ENCODE measurements at regions not wholly inside any gene's neighbourhood (a gene's known extent, or its start where the extent isn't known, plus 50 kb on each side); places are given as distances from the start of the nearest gene placed in this dataset.

DNA sequence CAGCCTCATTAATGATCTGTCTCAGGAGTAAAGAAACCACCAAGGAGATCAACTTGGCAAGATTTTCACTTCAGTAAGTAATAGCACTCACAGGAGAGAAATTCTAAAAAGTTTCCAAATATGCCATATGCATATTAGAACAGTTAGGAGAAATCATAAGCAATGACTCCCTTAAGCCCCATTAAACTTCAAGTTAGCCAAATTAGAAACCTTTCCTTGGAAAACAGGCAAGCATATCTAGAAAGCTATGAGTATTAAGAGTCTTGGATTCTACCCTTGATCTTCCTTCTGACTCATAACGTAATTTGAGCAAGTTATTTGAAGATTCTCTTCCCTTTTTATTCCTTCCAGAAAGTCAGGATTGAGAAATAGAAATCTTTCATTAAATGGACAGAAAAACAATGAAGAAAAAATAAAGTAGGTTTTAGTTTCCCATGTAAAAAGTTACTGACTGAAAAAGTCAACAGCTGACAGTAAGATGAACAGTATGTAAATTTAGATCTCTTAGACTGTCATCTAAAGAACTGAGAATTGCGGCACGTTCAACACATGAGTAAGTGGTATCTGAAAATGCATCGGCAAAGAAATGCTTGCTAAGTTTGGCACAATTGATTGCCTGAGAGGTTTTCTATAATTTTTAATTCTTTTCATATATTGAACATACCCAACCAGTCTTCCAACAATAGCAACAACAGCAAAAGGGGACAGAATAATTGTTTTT, 565.7 kb upstream of the FTMT start:
- no peak for TF ChIP-seq CTCF (IDR thresholded peaks at IDR 0.05)
- TF ChIP-seq POLR2A (IDR thresholded peaks at IDR 0.05), result no peak
- TF ChIP-seq POLR2AphosphoS5 (IDR thresholded peaks at IDR 0.05), result no peak
